Panc1 (cell line): ENCODE measurements at regions not wholly inside any gene's neighbourhood (a gene's known extent, or its start where the extent isn't known, plus 50 kb on each side); places are given as distances from the start of the nearest gene placed in this dataset.

Experiments used
- TCF7L2 ChIP-seq: IDR thresholded peaks from 2 replicates; pipeline ENCODE4 v1.6.1; 2011; ENCODE audit warnings: mild to moderate bottlenecking, low read depth, low read length, inconsistent platforms
- TF ChIP-seq, protein P1 (sequence below): fragments of 450-650 bp; IDR thresholded peaks from 2 replicates; pipeline ENCODE4 v1.5.1; 2017; ENCODE audit warnings: mild to moderate bottlenecking

DNA sequence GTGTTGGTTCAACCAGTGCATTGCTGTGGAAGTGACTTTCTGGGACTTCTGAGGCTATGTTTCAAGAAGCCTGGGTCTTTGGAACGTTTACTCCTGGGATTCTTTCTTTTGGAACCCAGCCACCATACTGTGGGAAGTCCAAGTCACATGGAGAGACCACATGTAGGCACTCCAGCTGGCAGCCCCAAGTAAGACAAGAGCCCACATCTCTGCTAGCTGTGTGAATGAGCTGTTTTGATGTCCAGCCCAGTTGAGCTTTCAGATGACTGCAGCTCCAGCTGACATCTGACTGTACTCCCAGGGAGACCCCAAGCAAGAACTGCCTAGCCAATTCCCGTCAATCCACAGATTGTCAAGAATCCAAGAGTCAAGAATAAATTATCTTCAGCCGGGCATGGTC lies 60.1 kb upstream of the SPATA31D4 start:
- TF ChIP-seq, protein P1, sequence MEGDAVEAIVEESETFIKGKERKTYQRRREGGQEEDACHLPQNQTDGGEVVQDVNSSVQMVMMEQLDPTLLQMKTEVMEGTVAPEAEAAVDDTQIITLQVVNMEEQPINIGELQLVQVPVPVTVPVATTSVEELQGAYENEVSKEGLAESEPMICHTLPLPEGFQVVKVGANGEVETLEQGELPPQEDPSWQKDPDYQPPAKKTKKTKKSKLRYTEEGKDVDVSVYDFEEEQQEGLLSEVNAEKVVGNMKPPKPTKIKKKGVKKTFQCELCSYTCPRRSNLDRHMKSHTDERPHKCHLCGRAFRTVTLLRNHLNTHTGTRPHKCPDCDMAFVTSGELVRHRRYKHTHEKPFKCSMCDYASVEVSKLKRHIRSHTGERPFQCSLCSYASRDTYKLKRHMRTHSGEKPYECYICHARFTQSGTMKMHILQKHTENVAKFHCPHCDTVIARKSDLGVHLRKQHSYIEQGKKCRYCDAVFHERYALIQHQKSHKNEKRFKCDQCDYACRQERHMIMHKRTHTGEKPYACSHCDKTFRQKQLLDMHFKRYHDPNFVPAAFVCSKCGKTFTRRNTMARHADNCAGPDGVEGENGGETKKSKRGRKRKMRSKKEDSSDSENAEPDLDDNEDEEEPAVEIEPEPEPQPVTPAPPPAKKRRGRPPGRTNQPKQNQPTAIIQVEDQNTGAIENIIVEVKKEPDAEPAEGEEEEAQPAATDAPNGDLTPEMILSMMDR, result no peak
- TF ChIP-seq TCF7L2, result no peak
